HG03175 (cell line): ENCODE measurements at regions not wholly inside any gene's neighbourhood (a gene's known extent, or its start where the extent isn't known, plus 50 kb on each side); places are given as distances from the start of the nearest gene placed in this dataset.

Source experiments
- ATAC-seq: cut with Tn5 transposase; IDR thresholded peaks from one replicate; pipeline ENCODE4 v1.9.1; 2021; ENCODE audit warnings: mild to moderate bottlenecking, moderate library complexity; ENCODE audit not compliant: unreplicated experiment

GRCh38 chr11:26134481-26135355, 197.2 kb upstream of the ANO3 start:
- ATAC-seq: no peak

- no peak for ATAC-seq
Measured at GRCh38 chr11:26137651-26138050, 194.3 kb upstream of the ANO3 start.

GRCh38 chr11:26142891-26143290, 189.0 kb upstream of the ANO3 start:
- ATAC-seq: no peak

GRCh38 chr11:26143566-26144290, 188.2 kb upstream of the ANO3 start:
- ATAC-seq: no peak

- no peak for ATAC-seq
Measured at GRCh38 chr11:26144291-26144690, 187.6 kb upstream of the ANO3 start.

GRCh38 chr11:26144911-26145310, 187.0 kb upstream of the ANO3 start:
- no peak for ATAC-seq

- ATAC-seq: no peak
Measured at GRCh38 chr11:26149585-26149984, 182.3 kb upstream of the ANO3 start.

- ATAC-seq: no peak
Measured at GRCh38 chr11:26150031-26150430, 181.9 kb upstream of the ANO3 start.

GRCh38 chr11:26158251-26158650, 173.7 kb upstream of the ANO3 start:
- no peak for ATAC-seq

GRCh38 chr11:26162291-26162690, 169.6 kb upstream of the ANO3 start:
- no peak for ATAC-seq

- ATAC-seq: no peak
Measured at GRCh38 chr11:26186389-26186788, 145.5 kb upstream of the ANO3 start.

- ATAC-seq: no peak
Measured at GRCh38 chr11:26187639-26188038, 144.3 kb upstream of the ANO3 start.

GRCh38 chr11:26188554-26188953, 143.4 kb upstream of the ANO3 start:
- no peak for ATAC-seq

GRCh38 chr11:26191193-26191592, 140.7 kb upstream of the ANO3 start:
- ATAC-seq: no peak

- no peak for ATAC-seq
Measured at GRCh38 chr11:26193694-26194365, 138.1 kb upstream of the ANO3 start.

GRCh38 chr11:26194881-26195280, 137.0 kb upstream of the ANO3 start:
- ATAC-seq: no peak

- no peak for ATAC-seq
Measured at GRCh38 chr11:26198532-26199096, 133.3 kb upstream of the ANO3 start.

- ATAC-seq: no peak
Measured at GRCh38 chr11:26199331-26200095, 132.4 kb upstream of the ANO3 start.

GRCh38 chr11:26201411-26201810, 130.5 kb upstream of the ANO3 start:
- no peak for ATAC-seq

GRCh38 chr11:26202754-26203153, 129.2 kb upstream of the ANO3 start:
- ATAC-seq: no peak

- ATAC-seq: no peak
Measured at GRCh38 chr11:26204101-26204500, 127.8 kb upstream of the ANO3 start.
